Right kidney (tissue), 1 donor: ENCODE measurements at regions not wholly inside any gene's neighbourhood (a gene's known extent, or its start where the extent isn't known, plus 50 kb on each side); places are given as distances from the start of the nearest gene placed in this dataset.

Experiments
- DNase-seq: peaks from one replicate; pipeline ENCODE4 v3.0.0-alpha.2; 2016

GRCh38 chr4:24285759-24286158 lies 298.6 kb downstream of the DHX15 start:
- no peak for DNase-seq

GRCh38 chr4:24282446-24282845 lies 301.9 kb downstream of the DHX15 start:
- no peak for DNase-seq

- DNase-seq, result no peak
These were observed 304.4 kb downstream of the DHX15 start for GRCh38 chr4:24279911-24280375.

- DNase-seq, result no peak
These were observed 304.9 kb downstream of the DHX15 start for GRCh38 chr4:24279469-24279868.

- no peak for DNase-seq
These were observed 305.7 kb downstream of the DHX15 start for GRCh38 chr4:24278693-24279092.

GRCh38 chr4:24274381-24274941 lies 309.9 kb downstream of the DHX15 start:
- DNase-seq, result no peak

GRCh38 chr4:24273136-24273535 lies 311.2 kb downstream of the DHX15 start:
- no peak for DNase-seq

GRCh38 chr4:24266951-24267722 lies 317.2 kb downstream of the DHX15 start:
- no peak for DNase-seq

GRCh38 chr4:24265989-24266388 lies 318.4 kb downstream of the DHX15 start:
- no peak for DNase-seq

- no peak for DNase-seq
These were observed 321.7 kb downstream of the DHX15 start for GRCh38 chr4:24262616-24263015.

GRCh38 chr4:24262084-24262483 lies 322.3 kb downstream of the DHX15 start:
- no peak for DNase-seq

- no peak for DNase-seq
These were observed 323.3 kb downstream of the DHX15 start for GRCh38 chr4:24260923-24261564.

GRCh38 chr4:24260133-24260715 lies 324.1 kb downstream of the DHX15 start:
- DNase-seq, result no peak

- no peak for DNase-seq
These were observed 327.8 kb downstream of the DHX15 start for GRCh38 chr4:24256547-24256946.

GRCh38 chr4:24256066-24256465 lies 328.3 kb downstream of the DHX15 start:
- no peak for DNase-seq

- no peak for DNase-seq
These were observed 332.2 kb downstream of the DHX15 start for GRCh38 chr4:24252121-24252520.

- no peak for DNase-seq
These were observed 332.8 kb downstream of the DHX15 start for GRCh38 chr4:24251589-24251988.

GRCh38 chr4:24249972-24250371 lies 334.4 kb downstream of the DHX15 start:
- no peak for DNase-seq

- peak; percentile 18 for DNase-seq
These were observed 335.4 kb downstream of the DHX15 start for GRCh38 chr4:24248674-24249630.

GRCh38 chr4:24245491-24245820 lies 338.9 kb downstream of the DHX15 start:
- no peak for DNase-seq

- DNase-seq, result peak; percentile 46
These were observed 339.5 kb downstream of the DHX15 start for GRCh38 chr4:24244663-24245490.
